GM18870 (cell line): ENCODE measurements at regions not wholly inside any gene's neighbourhood (a gene's known extent, or its start where the extent isn't known, plus 50 kb on each side); places are given as distances from the start of the nearest gene placed in this dataset.

Experiments used
- ATAC-seq: cut with Tn5 transposase; IDR thresholded peaks from one replicate; pipeline ENCODE4 v1.9.1; 2021; ENCODE audit warnings: moderate library complexity; ENCODE audit not compliant: unreplicated experiment

- no peak for ATAC-seq
Observed at GRCh38 chr15:39429898-39430357, 151.0 kb upstream of the THBS1 start.

- no peak for ATAC-seq
Observed at GRCh38 chr15:39430389-39430788, 150.5 kb upstream of the THBS1 start.

DNA sequence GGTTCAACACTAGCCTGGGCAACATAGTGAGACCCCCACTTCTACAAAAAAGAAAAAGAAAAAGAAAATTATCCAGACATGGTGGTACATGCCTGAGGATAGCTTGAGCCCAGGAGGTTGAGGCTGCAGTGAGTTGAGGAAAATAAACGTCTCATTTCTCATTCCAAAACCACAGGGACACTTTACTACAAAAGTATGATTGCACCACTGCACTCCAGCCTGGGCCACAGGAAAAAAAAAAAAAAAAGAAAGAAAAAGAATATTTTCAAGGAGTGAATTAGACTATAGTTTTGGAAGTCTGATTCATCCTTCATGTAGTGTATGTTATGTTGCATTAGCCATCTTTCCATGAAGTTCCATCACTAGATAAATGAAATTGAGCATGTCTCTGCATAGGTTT, 149.5 kb upstream of the THBS1 start:
- no peak for ATAC-seq

GRCh38 chr15:39432026-39432425, 148.9 kb upstream of the THBS1 start:
- ATAC-seq, result no peak

- no peak for ATAC-seq
Observed at GRCh38 chr15:39432912-39433348, 147.9 kb upstream of the THBS1 start.

- no peak for ATAC-seq
Observed at GRCh38 chr15:39433376-39433775, 147.5 kb upstream of the THBS1 start.

GRCh38 chr15:39434163-39434562, 146.7 kb upstream of the THBS1 start:
- no peak for ATAC-seq

- no peak for ATAC-seq
Observed at GRCh38 chr15:39434751-39435238, 146.1 kb upstream of the THBS1 start.

GRCh38 chr15:39435244-39435643, 145.6 kb upstream of the THBS1 start:
- ATAC-seq, result no peak

DNA sequence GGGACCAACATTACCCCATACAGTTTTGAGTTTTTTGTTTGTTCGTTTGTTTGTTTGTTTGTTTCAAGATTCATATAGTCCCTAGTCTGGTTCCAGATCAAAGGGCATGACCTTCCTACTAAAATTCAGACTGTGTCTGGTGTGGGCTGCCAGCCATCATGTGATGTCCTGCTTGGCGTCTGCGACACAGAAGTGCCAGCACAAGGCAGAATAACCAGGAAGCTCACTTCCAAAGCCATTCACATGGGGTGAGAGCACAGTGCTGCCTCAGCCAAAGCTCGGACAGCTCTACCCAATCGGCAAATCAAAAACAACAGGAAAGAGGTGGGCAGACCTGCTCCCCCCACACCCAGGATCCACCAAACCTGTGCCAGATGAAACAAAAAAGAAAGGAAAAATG, 142.6 kb upstream of the THBS1 start:
- ATAC-seq, result no peak

DNA sequence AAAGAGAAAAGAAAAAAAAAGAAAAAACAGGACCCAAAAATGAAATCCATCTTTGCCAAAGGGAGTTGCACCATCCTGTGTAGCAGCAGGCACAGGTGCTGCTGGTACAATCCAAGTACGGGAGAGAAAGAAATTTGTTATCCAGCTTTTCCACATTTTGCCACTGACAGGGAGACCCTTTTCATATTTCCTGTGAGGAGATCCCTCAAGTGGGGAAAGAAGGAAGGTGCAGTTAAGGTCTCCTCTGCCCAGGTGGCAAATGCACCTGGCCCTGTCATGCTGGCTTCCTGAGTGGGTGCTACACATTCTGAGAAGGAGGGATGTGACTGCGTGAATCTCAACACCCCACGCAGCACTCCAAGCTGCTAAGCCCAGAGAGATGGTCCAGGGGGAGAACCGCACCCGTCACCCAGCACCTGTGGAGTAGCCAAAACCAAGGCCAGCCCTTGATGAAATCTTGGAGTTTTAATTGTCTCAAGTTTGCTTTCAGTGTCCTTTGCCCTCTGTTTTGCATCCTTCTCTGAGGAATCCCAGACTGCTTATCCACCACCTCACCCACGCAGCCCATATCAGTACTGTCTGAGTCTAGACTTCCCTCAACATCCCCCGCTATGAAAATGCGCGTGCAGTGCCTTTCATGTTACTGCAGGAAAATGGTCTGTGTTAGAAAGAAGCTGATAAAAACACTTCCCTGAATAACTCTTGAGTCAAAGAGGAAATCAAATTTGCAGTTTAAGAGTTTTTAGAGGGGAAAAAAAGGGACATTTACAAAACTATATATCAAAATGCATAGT, 141.9 kb upstream of the THBS1 start:
- no peak for ATAC-seq

DNA sequence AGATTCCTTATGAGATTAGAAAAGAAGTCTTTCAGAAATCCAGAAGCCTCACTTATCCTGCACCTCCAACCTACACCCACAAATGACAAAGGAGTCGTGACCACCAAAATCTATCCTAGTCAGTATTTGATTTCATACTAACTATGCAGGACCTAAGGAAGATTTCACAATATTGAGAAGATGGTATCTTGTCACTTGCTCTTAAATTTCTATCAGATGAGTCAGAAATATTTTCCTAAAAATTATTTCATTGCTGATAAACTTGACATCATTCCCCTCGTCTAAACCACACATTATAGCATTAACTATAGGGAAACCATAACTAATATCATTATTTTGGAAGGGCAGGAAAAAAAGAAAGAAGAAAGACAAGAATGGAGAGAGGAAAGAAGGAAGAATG, 138.0 kb upstream of the THBS1 start:
- ATAC-seq, result no peak

DNA sequence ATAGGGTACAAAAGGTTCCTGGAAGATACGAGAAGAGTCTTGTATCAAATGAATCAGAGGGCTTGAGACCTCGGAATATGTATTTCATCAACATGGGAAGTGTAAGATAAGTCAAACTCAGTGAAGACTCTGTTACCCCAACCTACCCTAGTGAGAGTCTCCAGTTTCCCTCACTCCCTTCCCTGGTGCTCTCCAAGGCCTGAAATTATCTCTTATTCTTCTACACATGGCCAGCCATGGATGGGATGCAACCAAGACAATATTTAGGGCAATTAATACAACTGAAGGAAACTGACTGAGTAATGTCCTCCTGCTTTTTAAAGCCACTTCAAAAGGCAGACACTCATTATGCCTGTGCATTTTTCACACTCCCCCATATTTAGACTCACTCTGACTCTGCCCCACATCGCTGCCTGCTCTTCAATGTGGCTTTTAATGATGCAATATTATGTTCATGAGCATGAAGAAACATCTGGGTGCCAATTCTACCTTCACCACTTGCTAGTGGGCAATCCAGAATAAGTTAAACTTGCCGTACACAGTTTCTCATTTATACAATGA, 137.1 kb upstream of the THBS1 start:
- no peak for ATAC-seq

DNA sequence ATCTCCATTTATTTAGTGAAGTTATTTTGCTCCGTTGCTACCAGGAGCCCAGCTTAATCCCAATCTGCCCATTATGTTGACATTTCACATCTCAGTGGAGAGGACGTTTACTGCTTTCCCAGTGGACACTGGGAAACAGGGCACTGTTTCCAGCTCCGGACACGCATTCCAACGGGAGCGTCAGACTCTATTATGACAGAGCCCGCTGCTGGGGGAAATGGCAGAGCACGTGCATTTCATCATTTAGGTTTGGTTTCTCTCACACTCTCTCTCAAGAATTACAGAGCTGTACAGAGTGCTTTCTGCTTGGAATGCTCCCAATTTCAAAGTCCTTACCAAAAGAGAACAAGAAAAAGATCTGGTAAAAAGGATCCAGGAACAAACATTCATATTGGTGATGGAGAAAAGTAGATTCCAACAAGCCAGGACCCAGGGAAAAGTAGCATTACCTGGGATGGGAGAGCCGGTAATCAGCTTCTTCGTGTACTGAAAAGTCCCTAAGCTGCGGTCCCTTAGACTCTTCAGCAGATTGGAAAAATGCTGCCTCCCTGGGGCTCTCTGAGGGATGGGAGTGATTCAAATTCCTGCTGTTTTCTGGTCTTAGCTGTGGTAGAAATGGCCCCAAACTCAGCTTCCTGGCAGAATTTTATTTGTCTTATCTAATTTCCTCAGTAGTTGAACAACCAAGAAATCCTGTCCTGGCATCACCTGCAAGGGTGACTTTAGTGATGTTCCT, 136.0 kb upstream of the THBS1 start:
- no peak for ATAC-seq

GRCh38 chr15:39445931-39446330, 134.9 kb upstream of the THBS1 start:
- ATAC-seq, result no peak

DNA sequence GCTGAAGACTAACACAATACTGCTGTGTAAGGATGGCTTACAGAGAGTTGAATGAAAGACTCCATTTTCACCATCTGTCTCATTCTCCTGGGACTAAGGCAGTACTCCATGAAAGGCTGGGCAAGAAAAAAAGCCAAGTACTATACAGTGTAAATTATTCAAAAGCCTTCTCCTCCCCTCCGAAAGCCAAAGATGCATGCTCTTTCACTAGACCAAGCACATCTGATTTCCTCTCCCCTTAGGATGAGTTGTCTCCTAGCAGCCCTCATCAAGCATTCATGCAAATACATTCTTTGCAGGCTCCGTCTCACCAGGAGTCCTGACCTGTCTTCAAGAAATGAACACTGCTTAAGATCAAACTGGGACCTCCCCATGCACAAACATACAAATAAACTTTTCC, 133.5 kb upstream of the THBS1 start:
- no peak for ATAC-seq

DNA sequence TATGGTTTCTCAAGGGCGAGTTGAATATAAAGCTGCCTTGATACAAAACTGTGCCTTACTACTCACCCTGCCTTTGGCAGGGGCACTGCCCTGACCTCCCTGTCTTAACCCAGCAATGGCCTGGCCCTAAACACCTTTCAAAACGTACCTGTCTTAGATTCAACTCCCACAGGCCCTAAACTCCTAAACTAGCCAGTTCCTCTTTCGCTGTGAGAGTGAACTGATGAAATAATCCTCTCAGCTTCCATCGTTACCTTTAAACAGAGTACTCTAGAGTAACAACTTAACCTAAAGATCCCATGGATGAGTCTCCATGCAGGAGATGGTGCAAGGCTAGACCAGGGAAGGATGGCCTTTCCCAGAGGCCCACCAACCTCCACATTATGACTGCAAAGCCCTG, 133.0 kb upstream of the THBS1 start:
- no peak for ATAC-seq

DNA sequence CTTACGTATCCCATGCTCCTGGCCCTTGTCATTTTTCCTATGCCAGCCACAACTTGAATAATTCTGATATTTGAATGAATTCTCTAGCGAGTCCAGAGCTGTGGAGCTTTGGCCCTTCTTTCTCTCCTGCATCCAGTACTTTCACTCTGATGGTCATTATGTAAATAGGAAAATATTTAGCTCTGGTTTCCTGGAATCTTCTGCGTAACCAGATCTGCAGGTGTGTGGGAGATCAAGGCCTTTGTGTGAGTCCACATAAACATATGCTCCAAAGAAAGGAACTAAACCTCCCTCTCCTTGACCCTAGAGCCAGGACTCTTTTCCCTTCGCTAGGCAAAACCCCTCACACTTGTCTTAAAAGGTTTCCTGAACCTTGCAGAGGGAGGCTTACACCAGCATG, 132.5 kb upstream of the THBS1 start:
- no peak for ATAC-seq

GRCh38 chr15:39451121-39451688, 129.7 kb upstream of the THBS1 start:
- no peak for ATAC-seq

DNA sequence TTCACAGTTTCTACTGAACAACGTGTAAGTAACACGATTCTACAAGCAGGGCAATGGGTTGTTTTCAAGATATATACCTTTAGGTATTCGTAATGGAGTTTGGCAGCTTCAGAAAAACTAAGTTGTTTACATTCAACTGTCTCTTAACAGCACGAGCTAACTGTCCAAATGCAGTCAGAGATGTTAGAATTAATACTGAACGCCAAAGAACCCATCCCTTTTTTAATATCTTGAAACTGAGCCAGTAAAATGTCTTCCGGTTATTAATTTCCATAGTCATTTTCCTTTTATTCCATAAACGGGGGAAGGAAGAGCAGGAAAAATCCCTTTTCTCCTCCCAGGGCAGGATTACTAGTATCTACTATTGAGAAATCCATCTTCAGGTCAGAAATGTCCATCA, 129.0 kb upstream of the THBS1 start:
- no peak for ATAC-seq

- ATAC-seq, result peak; percentile 95
Observed at GRCh38 chr15:39453620-39454019, 127.3 kb upstream of the THBS1 start.
